Psoas muscle (tissue), 7 donors: ENCODE measurements at regions not wholly inside any gene's neighbourhood (a gene's known extent, or its start where the extent isn't known, plus 50 kb on each side); places are given as distances from the start of the nearest gene placed in this dataset.

Source experiments
- ATAC-seq, 4 donors: fragments of 200-7000 bp; cut with Tn5 transposase; one replicate each; pipeline ENCODE4 v1.9.1; 2020; ENCODE audit warnings: moderate library complexity in 3 of 4, mild to moderate bottlenecking in 2 of 4
- DNase-seq, 2 donors: peaks; one replicate each; pipeline ENCODE4 v3.0.0-alpha.2; 2020
- H3K27ac ChIP-seq: fragments of 200-600 bp; one replicate; pipeline ENCODE4 v1.8.0; 2022
- H3K27me3 ChIP-seq, 3 donors: fragments of 200-600 bp in 1 of 3; one replicate each; pipeline versions ENCODE4 v1.6.1 to v1.8.0; 2013 to 2022; ENCODE audit warnings: low read length in 2 of 3, mild to moderate bottlenecking in 2 of 3, moderate library complexity in 1 of 3; ENCODE audit not compliant: insufficient read depth in 3 of 3
- H3K36me3 ChIP-seq, 2 donors: fragments of 200-600 bp in 1 of 2; one replicate each; pipeline versions ENCODE4 v1.6.1 to v1.8.0; 2013 to 2022; ENCODE audit warnings: low read depth in 1 of 2, mild to moderate bottlenecking in 1 of 2, moderate library complexity in 1 of 2; ENCODE audit not compliant: insufficient read depth in 1 of 2
- H3K4me1 ChIP-seq: fragments of 200-600 bp; one replicate; pipeline ENCODE4 v1.8.0; 2022
- H3K4me3 ChIP-seq: fragments of 200-600 bp; one replicate; pipeline ENCODE4 v1.8.0; 2022; ENCODE audit warnings: mild to moderate bottlenecking
- H3K9me3 ChIP-seq: fragments of 200-600 bp; one replicate; pipeline ENCODE4 v1.8.0; 2022
- WGBS, 3 donors: extraction: QIAGEN DNeasy Blood & Tissue Kit; methylation state at CpG; one replicate each; pipeline versions ENCODE4 v1.1.6 to v1.1.7; 2013; 5-methylcytosine and 5-hydroxymethylcytosine counted together
- intact Hi-C, 2 donors: fragments of 100-400 bp; cut with DNase I; formaldehyde crosslinking; loops; one replicate each; pipeline versions ENCODE4 v1.11.0 to v1.14.2; 2022
- TF ChIP-seq, protein P1 (sequence below): fragments of 200-600 bp; IDR thresholded peaks from one replicate; pipeline ENCODE4 v1.8.0; 2022; ENCODE audit warnings: antibody characterized with exemption
- donor health status: healthy with polysubstance abuse.
- donor health status: DM: no; HTN: no; CAD: no; lungs with moderate emphysema.
- donor health status: Bipolar disorder and iron deficiency.
- donor health status: healthy.
- donor health status: DM: yes; HTN: yes; CAD: no.
- donor health status: DM: no; HTN: no; CAD: no.
- donor health status: DM: yes; HTN: yes; CAD: no.

GRCh38 chr3:79884354-79884753 lies 116.6 kb upstream of the ROBO1 start:
- intact Hi-C loops, result no loop called here
- 72 to 74% (median 73%) methylated on average over 3 of the region's 3 CpGs for WGBS, 3 donors
- no peaks in the 10 kb centered on the region for H3K27me3 ChIP-seq

GRCh38 chr3:79881431-79881830 lies 113.6 kb upstream of the ROBO1 start:
- Histone ChIP-seq H3K4me1 (no peaks in the 10 kb centered on the region), H3K36me3 (no peaks in the 10 kb centered on the region), H3K9me3 (no peaks in the 10 kb centered on the region), H3K27me3 (no peaks in the 10 kb centered on the region), H3K27ac (no peak overlapping the region), H3K4me3 (no peak overlapping the region)
- DNase-seq, result no peak
- WGBS, 3 donors, result 35 to 52% (median 52%) methylated on average over 1 of the region's 1 CpG
- TF ChIP-seq, protein P1, sequence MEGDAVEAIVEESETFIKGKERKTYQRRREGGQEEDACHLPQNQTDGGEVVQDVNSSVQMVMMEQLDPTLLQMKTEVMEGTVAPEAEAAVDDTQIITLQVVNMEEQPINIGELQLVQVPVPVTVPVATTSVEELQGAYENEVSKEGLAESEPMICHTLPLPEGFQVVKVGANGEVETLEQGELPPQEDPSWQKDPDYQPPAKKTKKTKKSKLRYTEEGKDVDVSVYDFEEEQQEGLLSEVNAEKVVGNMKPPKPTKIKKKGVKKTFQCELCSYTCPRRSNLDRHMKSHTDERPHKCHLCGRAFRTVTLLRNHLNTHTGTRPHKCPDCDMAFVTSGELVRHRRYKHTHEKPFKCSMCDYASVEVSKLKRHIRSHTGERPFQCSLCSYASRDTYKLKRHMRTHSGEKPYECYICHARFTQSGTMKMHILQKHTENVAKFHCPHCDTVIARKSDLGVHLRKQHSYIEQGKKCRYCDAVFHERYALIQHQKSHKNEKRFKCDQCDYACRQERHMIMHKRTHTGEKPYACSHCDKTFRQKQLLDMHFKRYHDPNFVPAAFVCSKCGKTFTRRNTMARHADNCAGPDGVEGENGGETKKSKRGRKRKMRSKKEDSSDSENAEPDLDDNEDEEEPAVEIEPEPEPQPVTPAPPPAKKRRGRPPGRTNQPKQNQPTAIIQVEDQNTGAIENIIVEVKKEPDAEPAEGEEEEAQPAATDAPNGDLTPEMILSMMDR, result no peak
- no peak for ATAC-seq
- intact Hi-C loops, result no loop called here

More at GRCh38 chr3:79884354-79884753, 116.6 kb upstream of the ROBO1 start:
- Histone ChIP-seq H3K9me3 (no peaks in the 10 kb centered on the region), H3K4me3 (no peak overlapping the region), H3K36me3 (no peaks in the 10 kb centered on the region), H3K27ac (no peak overlapping the region), H3K4me1 (no peaks in the 10 kb centered on the region)
- TF ChIP-seq, protein P1, result no peak
- ATAC-seq, result no peak
- no peak for DNase-seq

- 78 to 86% (median 82%) methylated on average over 4 of the region's 4 CpGs for WGBS, 3 donors
- TF ChIP-seq, protein P1, result no peak
- no peak overlapping the region for H3K4me3 ChIP-seq
- no peaks in the 10 kb centered on the region for H3K9me3 ChIP-seq
- H3K27ac ChIP-seq, result no peak overlapping the region
- H3K4me1 ChIP-seq, result no peaks in the 10 kb centered on the region
- DNase-seq (no peak), ATAC-seq (no peak)
- no peaks in the 10 kb centered on the region for H3K27me3 ChIP-seq
- intact Hi-C loops, result no loop called here
- no peaks in the 10 kb centered on the region for H3K36me3 ChIP-seq
These were observed 110.9 kb upstream of the ROBO1 start for GRCh38 chr3:79878708-79879107.

DNA sequence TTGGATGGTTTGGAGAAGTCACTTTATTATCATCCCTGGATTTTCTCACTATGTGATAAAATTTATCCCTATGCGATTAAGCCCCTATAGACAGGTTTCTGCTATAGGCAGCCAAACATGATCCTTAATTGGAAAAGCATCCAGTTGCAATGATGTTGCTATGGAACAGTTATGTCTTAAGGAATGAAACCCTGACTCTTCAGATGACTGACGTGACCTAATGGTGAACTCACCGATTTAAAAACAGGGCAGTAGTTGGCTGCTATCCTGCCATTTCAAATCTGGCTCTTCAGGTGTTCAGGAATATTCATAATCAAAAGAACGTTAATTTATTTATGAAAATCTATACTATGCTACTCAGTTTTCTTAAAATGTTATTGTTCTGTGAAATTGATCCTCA lies 106.8 kb upstream of the ROBO1 start:
- Histone ChIP-seq H3K4me1 (no peaks in the 10 kb centered on the region), H3K36me3 (no peaks in the 10 kb centered on the region), H3K27ac (no peak overlapping the region), H3K27me3 (no peaks in the 10 kb centered on the region), H3K9me3 (no peaks in the 10 kb centered on the region), H3K4me3 (no peak overlapping the region)
- TF ChIP-seq, protein P1, result no peak
- intact Hi-C loops, result no loop called here
- WGBS, 3 donors, result 73 to 83% (median 76%) methylated on average over 4 of the region's 4 CpGs
- DNase-seq (no peak), ATAC-seq (no peak)

DNA sequence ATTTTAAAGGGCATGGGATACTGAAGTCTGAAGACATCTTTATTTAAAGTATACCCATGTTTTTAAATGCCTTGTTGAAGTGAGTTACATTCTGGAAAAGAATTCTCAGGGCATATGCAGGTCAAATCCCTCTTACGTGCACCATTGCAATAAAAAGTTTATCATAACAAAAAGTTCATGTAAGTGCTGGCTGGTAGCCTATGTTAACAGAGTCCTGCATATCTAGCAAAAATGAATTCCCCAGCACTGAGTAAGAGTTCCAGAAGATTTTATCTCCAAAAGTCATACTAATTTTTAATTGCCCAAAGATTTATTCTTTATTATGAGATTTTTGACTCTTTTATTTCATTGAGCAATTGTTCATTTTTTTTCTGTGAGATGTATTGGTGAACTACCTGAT lies 104.7 kb upstream of the ROBO1 start:
- Histone ChIP-seq H3K36me3 (no peaks in the 10 kb centered on the region), H3K4me3 (no peak overlapping the region), H3K27ac (no peak overlapping the region), H3K4me1 (no peaks in the 10 kb centered on the region), H3K9me3 (no peaks in the 10 kb centered on the region), H3K27me3 (no peaks in the 10 kb centered on the region)
- no peak for DNase-seq
- no peak for ATAC-seq
- intact Hi-C loops, result no loop called here
- TF ChIP-seq, protein P1, result no peak
- whole genome bisulfite sequencing, 3 donors, result 23 to 25% (median 25%) methylated on average over 1 of the region's 1 CpG
